Endothelial cell of umbilical vein (primary cell): ENCODE measurements at regions not wholly inside any gene's neighbourhood (a gene's known extent, or its start where the extent isn't known, plus 50 kb on each side); places are given as distances from the start of the nearest gene placed in this dataset.

ENCODE experiments used
- BruUV-seq: library from RNA; stranded (reverse); fragments of 400-500 nt; replicated peaks from 2 replicates; lab custom pipeline; 2021; lab: Mats Ljungman, UMichigan
- CTCF ChIA-PET: fragments of 300-600, 350-600 bp; sonication (Branson Sonifier 250); formaldehyde crosslinking; loops from one replicate; lab custom pipeline; 2021; ENCODE audit warnings: antibody characterized with exemption, inconsistent platforms; lab: Charles Lee
- POLR2A ChIA-PET: fragments of 300-600, 350-600 bp; sonication (Branson Sonifier 250); formaldehyde crosslinking; loops from one replicate; lab custom pipeline; 2021; ENCODE audit warnings: antibody characterized with exemption, inconsistent platforms; lab: Charles Lee
- DNase-seq: peaks from one replicate; pipeline ENCODE4 v3.0.0-alpha.2; 2011; ENCODE audit warnings: low read depth, low spot score
- FAIRE-seq: peaks from 2 replicates; lab custom pipeline; 2011; peaks lifted over from hg19 to GRCh38; lab: Jason Lieb, UNC
- H2AFZ ChIP-seq: 2 replicates; pipeline ENCODE4 v1.6.0; 2012; ENCODE audit warnings: low read depth, low read length, control low read depth, inconsistent platforms
- H3K27ac ChIP-seq: 2 replicates; pipeline ENCODE4 v1.5.1; 2011; ENCODE audit warnings: low read depth, mild to moderate bottlenecking, control low read depth, low read length, moderate library complexity; ENCODE audit not compliant: insufficient read depth
- H3K27me3 ChIP-seq, 2 experiments: 2 replicates each; pipeline versions ENCODE4 v1.6.0 to v1.6.1; 2011; ENCODE audit warnings: low read length in 2 of 2, mixed read lengths in 1 of 2; ENCODE audit not compliant: control insufficient read depth in 2 of 2, insufficient read depth in 2 of 2
- H3K36me3 ChIP-seq, 2 experiments: 2 replicates in 1 of 2; 3 replicates in 1 of 2; pipeline ENCODE4 v1.5.1; 2011; ENCODE audit warnings: low read length in 2 of 2, mild to moderate bottlenecking in 1 of 2, moderate library complexity in 1 of 2; ENCODE audit not compliant: control insufficient read depth in 2 of 2, insufficient read depth in 2 of 2; ENCODE audit errors: extremely low read depth in 1 of 2
- H3K4me1 ChIP-seq: 3 replicates; pipeline ENCODE4 v1.5.1; 2011; ENCODE audit warnings: mild to moderate bottlenecking, low read length; ENCODE audit not compliant: control insufficient read depth, insufficient read depth; ENCODE audit errors: extremely low read depth
- H3K4me2 ChIP-seq: 2 replicates; pipeline ENCODE4 v1.6.1; 2011; ENCODE audit warnings: low read length, control low read depth, mixed read lengths; ENCODE audit not compliant: insufficient read depth
- H3K4me3 ChIP-seq, 3 experiments: fragments of 200-600 bp in 1 of 3; sonication (generic), shearing (Covaris generic) in 1 of 3; replicated peaks in 1 of 3; 2 replicates each; pipeline ENCODE4 v1.5.1; 2011 to 2016; ENCODE audit warnings: control low read depth in 3 of 3, low read length in 3 of 3, mild to moderate bottlenecking in 2 of 3, inconsistent platforms in 1 of 3, low read depth in 1 of 3, moderate library complexity in 1 of 3; ENCODE audit not compliant: insufficient read depth in 1 of 3
- H3K79me2 ChIP-seq: 2 replicates; pipeline ENCODE4 v1.6.0; 2012; ENCODE audit warnings: low read length, inconsistent platforms; ENCODE audit not compliant: control insufficient read depth, insufficient read depth
- H3K9ac ChIP-seq: replicated peaks from 2 replicates; pipeline ENCODE3; 2011; ENCODE audit warnings: low read length, control low read depth; ENCODE audit not compliant: insufficient read depth; ENCODE audit errors: extremely low read depth
- H3K9me1 ChIP-seq: replicated peaks from 3 replicates; pipeline ENCODE4 v1.6.0; 2011; ENCODE audit warnings: mild to moderate bottlenecking, low read length; ENCODE audit not compliant: control insufficient read depth, insufficient read depth; ENCODE audit errors: extremely low read depth
- H3K9me3 ChIP-seq: replicated peaks from 2 replicates; pipeline ENCODE4 v1.5.1; 2012; ENCODE audit warnings: low read length, inconsistent platforms; ENCODE audit not compliant: control insufficient read depth, insufficient read depth
- H4K20me1 ChIP-seq: replicated peaks from 2 replicates; pipeline ENCODE3; 2011; ENCODE audit warnings: mild to moderate bottlenecking, low read length; ENCODE audit not compliant: control insufficient read depth, insufficient read depth; ENCODE audit errors: extremely low read depth
- CTCF ChIP-seq, 2 donors: IDR thresholded peaks; 1 replicate in 1 of 2; 2 replicates in 1 of 2; pipeline ENCODE4 v1.5.1; 2011; ENCODE audit warnings: low read length in 2 of 2, mild to moderate bottlenecking in 2 of 2, moderate library complexity in 2 of 2, control low read depth in 1 of 2, inconsistent platforms in 1 of 2, low read depth in 1 of 2; ENCODE audit not compliant: insufficient read depth in 1 of 2; ENCODE audit errors: extremely low read depth in 1 of 2
- EZH2 ChIP-seq: IDR thresholded peaks from 2 replicates; pipeline ENCODE4 v1.6.1; 2012; ENCODE audit warnings: borderline replicate concordance, low read depth, mild to moderate bottlenecking, moderate library complexity, low read length, inconsistent platforms; ENCODE audit not compliant: severe bottlenecking
- FOS ChIP-seq: IDR thresholded peaks from 2 replicates; pipeline ENCODE4 v1.6.1; 2011; ENCODE audit warnings: mild to moderate bottlenecking, low read length, moderate library complexity, borderline replicate concordance; ENCODE audit not compliant: insufficient read depth
- GATA2 ChIP-seq: IDR thresholded peaks from 2 replicates; pipeline ENCODE4 v1.7.0; 2011; ENCODE audit warnings: low read depth, mild to moderate bottlenecking, moderate library complexity, mixed read lengths, low read length; ENCODE audit not compliant: insufficient read length, insufficient read depth
- JUN ChIP-seq: IDR thresholded peaks from 2 replicates; pipeline ENCODE4 v1.6.1; 2011; ENCODE audit warnings: borderline replicate concordance, low read depth; ENCODE audit not compliant: insufficient read length, insufficient read depth
- MAX ChIP-seq: IDR thresholded peaks from 2 replicates; pipeline ENCODE4 v1.6.1; 2011; ENCODE audit not compliant: insufficient read depth, insufficient read length
- MYC ChIP-seq: IDR thresholded peaks from one replicate; pipeline ENCODE4 v1.6.1; 2011; ENCODE audit warnings: mild to moderate bottlenecking, low read depth, low read length
- POLR2A ChIP-seq: IDR thresholded peaks from 2 replicates; pipeline ENCODE4 v1.6.1; 2012; ENCODE audit warnings: low read depth, mild to moderate bottlenecking, control low read depth, low read length
- POLR2AphosphoS5 ChIP-seq: IDR thresholded peaks from 2 replicates; pipeline ENCODE4 v1.6.1; 2012; ENCODE audit warnings: low read depth, mild to moderate bottlenecking, control low read depth, low read length, moderate library complexity; ENCODE audit not compliant: insufficient read depth
- dilution Hi-C: fragments of 300-500 bp; cut with MboI; formaldehyde crosslinking; loops from one replicate; pipeline ENCODE4 v1.15.0; 2019; ENCODE audit warnings: low sequenced_read_pairs; ENCODE audit not compliant: extremely low pct_ligation_motif_present
- intact Hi-C: fragments of 100-400 bp; cut with micrococcal nuclease; formaldehyde crosslinking; loops from one replicate; pipeline ENCODE4 v1.10.0; 2022

- no TSS peak for BruUV-seq
- CTCF ChIA-PET, result interaction anchor here (1.8 to 1.9 kb wide), 2 partner anchors 22 kb away, joined by 6 to 7 read pairs; no protein-coding TSS in a partner anchor
- dilution Hi-C loops, result no loop called here
These were observed 409.8 kb downstream of the DAD1 start for GRCh38 chr14:22179190-22179589.

More at GRCh38 chr14:22179190-22179589, 409.8 kb downstream of the DAD1 start:
- FAIRE-seq (no peak), DNase-seq (no peak)
- H3K79me2 ChIP-seq, result no peaks in the 10 kb centered on the region
- H3K27me3 ChIP-seq, result peaks cover 13 to 24% of the 10 kb centered on the region in 2 experiments
- H3K4me1 ChIP-seq, result peaks cover 7% of the 10 kb centered on the region
- no peak overlapping the region for H3K4me2 ChIP-seq
- no peak overlapping the region for H3K27ac ChIP-seq
- no peaks in the 10 kb centered on the region for H4K20me1 ChIP-seq
- no peaks in the 10 kb centered on the region for H3K9me3 ChIP-seq
- H2AFZ ChIP-seq, result no peak overlapping the region
- intact Hi-C loops, result no loop called here
- POLR2A ChIA-PET, result no interaction called here
- H3K4me3 ChIP-seq, result no peak overlapping the region
- H3K36me3 ChIP-seq, result no peaks in the 10 kb centered on the region
- H3K9ac ChIP-seq, result no peak overlapping the region
- TF ChIP-seq JUN (no peak), MYC (no peak), GATA2 (no peak), MAX (no peak), POLR2AphosphoS5 (no peak), EZH2 (no peak), FOS (no peak), CTCF (IDR thresholded peaks at IDR 0.05; ENCODE audit: extremely low read depth in 1 of 2, insufficient read depth in 1 of 2, low read depth in 1 of 2, low read length in 2 of 2) (no peak), POLR2A (no peak)
- no peaks in the 10 kb centered on the region for H3K9me1 ChIP-seq
